ENCODE measurements at regions not wholly inside any gene's neighbourhood (a gene's known extent, or its start where the extent isn't known, plus 50 kb on each side); places are given as distances from the start of the nearest gene placed in this dataset.
"Not testable (repeated sequence)": the region's sequence is repeated elsewhere in the genome, so short reads cannot be mapped to it uniquely, and the experiment has no call there.

DNA sequence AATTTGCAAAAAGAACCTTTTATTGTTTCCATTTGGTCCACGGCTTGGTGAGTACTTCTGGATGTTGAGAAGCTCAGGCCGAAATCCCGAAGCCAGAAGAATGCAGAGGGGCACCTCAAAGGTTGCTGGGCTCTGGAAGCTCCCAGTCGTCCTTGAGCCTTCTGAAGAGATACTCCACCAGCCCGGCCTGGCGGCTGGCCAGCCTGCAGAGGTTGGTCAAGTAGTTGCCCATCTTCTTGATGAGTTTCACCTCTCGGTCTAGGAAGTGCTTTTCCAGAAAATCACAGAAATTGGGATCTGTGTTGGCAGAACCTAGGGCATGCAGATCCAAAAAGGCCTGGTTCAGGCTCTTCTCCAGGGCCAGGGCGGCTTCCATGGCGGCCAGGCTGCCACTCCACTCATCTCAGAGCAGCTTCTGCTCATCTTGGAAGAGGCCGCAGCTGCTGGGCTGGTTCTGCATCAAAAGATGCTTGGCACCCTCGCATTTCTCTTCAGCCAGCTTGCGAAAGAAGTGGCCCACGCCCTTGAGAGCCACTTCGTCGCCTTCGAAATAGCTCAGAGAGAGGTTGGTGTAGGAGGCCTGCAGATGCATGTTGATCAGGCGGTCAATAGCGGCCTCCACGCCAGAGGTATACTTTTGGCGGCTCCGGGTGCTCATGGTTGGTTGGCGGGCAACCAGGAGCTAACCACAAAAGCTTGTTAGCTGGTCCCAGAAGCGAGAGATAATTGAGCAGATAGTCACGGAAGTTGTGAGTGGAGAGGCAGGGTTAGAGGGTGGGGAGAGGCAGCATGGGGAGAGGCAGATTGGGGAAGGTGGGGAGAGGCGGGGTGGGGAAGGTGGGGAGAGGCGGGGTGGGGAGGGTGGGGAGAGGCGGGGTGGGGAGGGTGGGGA, 76.5 kb upstream of the TSPAN7 start:
- no peaks in the 10 kb centered on the region for H3K9me3 ChIP-seq (ENCODE audit: low read depth, low read length, poor library complexity, severe bottlenecking)
- H3K27ac ChIP-seq (ENCODE audit: low read depth, low read length, poor library complexity, severe bottlenecking) = no peak overlapping the region
- intact Hi-C loops (cut with micrococcal nuclease; ENCODE audit: unreplicated experiment) = no loop called here
- TF ChIP-seq, protein P1, sequence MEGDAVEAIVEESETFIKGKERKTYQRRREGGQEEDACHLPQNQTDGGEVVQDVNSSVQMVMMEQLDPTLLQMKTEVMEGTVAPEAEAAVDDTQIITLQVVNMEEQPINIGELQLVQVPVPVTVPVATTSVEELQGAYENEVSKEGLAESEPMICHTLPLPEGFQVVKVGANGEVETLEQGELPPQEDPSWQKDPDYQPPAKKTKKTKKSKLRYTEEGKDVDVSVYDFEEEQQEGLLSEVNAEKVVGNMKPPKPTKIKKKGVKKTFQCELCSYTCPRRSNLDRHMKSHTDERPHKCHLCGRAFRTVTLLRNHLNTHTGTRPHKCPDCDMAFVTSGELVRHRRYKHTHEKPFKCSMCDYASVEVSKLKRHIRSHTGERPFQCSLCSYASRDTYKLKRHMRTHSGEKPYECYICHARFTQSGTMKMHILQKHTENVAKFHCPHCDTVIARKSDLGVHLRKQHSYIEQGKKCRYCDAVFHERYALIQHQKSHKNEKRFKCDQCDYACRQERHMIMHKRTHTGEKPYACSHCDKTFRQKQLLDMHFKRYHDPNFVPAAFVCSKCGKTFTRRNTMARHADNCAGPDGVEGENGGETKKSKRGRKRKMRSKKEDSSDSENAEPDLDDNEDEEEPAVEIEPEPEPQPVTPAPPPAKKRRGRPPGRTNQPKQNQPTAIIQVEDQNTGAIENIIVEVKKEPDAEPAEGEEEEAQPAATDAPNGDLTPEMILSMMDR (conservative IDR thresholded peaks at IDR 0.05; ENCODE audit: low read depth, low read length) = no peak
- no peak for TF ChIP-seq EZH2 (IDR thresholded peaks at IDR 0.05; ENCODE audit: borderline replicate concordance, low read depth, low read length, poor library complexity, severe bottlenecking)
- no peaks in the 10 kb centered on the region for H3K27me3 ChIP-seq (replicated peaks; ENCODE audit: insufficient read depth, low read depth, low read length, poor library complexity)
- DNase-seq (ENCODE audit: low spot score) = no peak
- CTCF ChIA-PET = no interaction called here
- no peaks in the 10 kb centered on the region for H3K36me3 ChIP-seq (ENCODE audit: insufficient read depth, low read length, poor library complexity, severe bottlenecking)
- POLR2A ChIA-PET (ENCODE audit: low non-redundant PET) = no interaction called here
- no TSS peak for BruUV-seq (replicated peaks)
- H3K4me3 ChIP-seq (ENCODE audit: low read depth, low read length, poor library complexity, severe bottlenecking) = no peak overlapping the region
- H3K4me1 ChIP-seq (ENCODE audit: insufficient read depth, low read length, poor library complexity, severe bottlenecking) = no peaks in the 10 kb centered on the region

DNA sequence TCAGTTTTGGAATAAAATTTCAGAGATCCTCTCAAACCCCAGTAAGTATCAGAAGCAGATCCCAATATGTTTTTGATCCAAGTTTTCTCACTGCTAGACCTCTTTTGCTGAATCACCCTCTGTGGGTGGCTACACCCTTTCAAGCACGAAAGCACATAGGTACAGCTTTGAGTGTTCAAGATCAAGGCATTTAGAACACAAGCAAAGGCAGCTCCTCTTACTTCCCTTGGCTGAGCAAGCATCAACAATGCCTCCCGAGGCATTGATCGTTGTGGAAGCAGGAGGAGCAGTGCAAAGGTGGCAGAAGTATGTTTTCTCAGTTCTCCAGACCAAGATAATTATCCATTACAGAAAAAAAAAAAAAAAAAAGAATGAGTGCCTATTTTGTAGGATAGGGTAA, 72.0 kb upstream of the TSPAN7 start:
- Histone ChIP-seq H3K36me3 (ENCODE audit: insufficient read depth, low read length, poor library complexity, severe bottlenecking) (no peaks in the 10 kb centered on the region), H3K27ac (ENCODE audit: low read depth, low read length, poor library complexity, severe bottlenecking) (no peak overlapping the region), H3K4me3 (ENCODE audit: low read depth, low read length, poor library complexity, severe bottlenecking) (no peak overlapping the region), H3K4me1 (ENCODE audit: insufficient read depth, low read length, poor library complexity, severe bottlenecking) (no peaks in the 10 kb centered on the region), H3K9me3 (ENCODE audit: low read depth, low read length, poor library complexity, severe bottlenecking) (no peaks in the 10 kb centered on the region), H3K27me3 (replicated peaks; ENCODE audit: insufficient read depth, low read depth, low read length, poor library complexity) (no peaks in the 10 kb centered on the region)
- ChIA-PET POLR2A (ENCODE audit: low non-redundant PET) (no interaction called here), CTCF (no interaction called here)
- no TSS peak for BruUV-seq (replicated peaks)
- intact Hi-C loops (cut with micrococcal nuclease; ENCODE audit: unreplicated experiment) = no loop called here
- DNase-seq (ENCODE audit: low spot score) = no peak
- TF ChIP-seq, protein P1 (conservative IDR thresholded peaks at IDR 0.05; ENCODE audit: low read depth, low read length) = no peak

DNA sequence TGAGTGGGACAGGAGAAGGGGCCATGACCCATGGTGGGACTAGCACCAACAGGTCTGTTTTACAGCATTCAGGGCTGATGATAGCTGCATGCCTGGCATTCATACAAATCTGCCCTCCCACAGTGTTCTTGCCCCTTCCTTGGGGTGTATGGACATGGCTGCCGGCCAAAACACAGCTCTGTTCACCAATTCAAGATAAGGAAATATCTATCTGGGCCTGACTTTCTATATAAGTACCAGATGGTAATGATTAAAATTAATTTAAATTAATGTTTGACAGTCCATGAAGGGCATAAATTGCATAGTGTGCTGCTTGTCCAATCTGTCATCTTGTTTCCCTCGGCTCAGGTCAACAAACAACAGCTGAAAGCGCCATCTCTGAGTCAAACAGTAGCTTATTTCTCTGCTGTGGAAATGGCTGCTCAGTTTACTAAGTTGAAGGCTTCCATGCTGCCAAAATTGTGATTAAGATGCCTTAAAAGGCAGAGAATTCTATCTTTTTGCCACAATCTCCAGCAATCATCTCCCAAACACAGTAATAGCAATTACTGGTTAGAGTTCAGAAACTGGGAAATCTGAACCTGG, 67.0 kb upstream of the TSPAN7 start:
- CTCF ChIA-PET = no interaction called here

DNA sequence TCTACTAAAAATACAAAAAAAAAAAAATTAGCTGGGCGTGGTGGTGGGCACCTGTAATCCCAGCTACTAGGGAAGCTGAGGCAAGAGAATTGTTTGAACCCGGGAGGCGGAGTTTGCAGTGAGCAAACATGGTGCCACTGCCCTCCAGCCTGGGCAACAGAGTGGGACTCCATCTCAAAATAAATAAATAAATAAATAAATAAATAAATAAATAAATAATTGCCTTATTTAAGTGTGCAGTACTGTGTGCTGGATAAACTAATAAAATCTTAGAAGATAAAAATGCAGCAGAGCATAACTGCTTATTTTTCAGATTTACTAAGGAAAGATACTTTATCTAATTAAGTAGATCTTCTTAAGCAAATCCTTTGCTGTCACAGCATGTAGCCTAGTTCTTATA, 61.7 kb upstream of the TSPAN7 start:
- H3K4me1 ChIP-seq (ENCODE audit: insufficient read depth, low read length, poor library complexity, severe bottlenecking); H3K4me3 ChIP-seq (ENCODE audit: low read depth, low read length, poor library complexity, severe bottlenecking); POLR2A ChIA-PET (ENCODE audit: low non-redundant PET); intact Hi-C loops (cut with micrococcal nuclease; ENCODE audit: unreplicated experiment); H3K27ac ChIP-seq (ENCODE audit: low read depth, low read length, poor library complexity, severe bottlenecking); DNase-seq (ENCODE audit: low spot score); H3K27me3 ChIP-seq (replicated peaks; ENCODE audit: insufficient read depth, low read depth, low read length, poor library complexity); CTCF ChIA-PET; BruUV-seq (replicated peaks); H3K36me3 ChIP-seq (ENCODE audit: insufficient read depth, low read length, poor library complexity, severe bottlenecking); H3K9me3 ChIP-seq (ENCODE audit: low read depth, low read length, poor library complexity, severe bottlenecking): not testable (repeated sequence)

More for the DNA sequence above, 67.0 kb upstream of the TSPAN7 start:
- intact Hi-C loops (cut with micrococcal nuclease; ENCODE audit: unreplicated experiment) = no loop called here
- Histone ChIP-seq H3K4me1 (ENCODE audit: insufficient read depth, low read length, poor library complexity, severe bottlenecking) (no peaks in the 10 kb centered on the region), H3K4me3 (ENCODE audit: low read depth, low read length, poor library complexity, severe bottlenecking) (no peak overlapping the region), H3K36me3 (ENCODE audit: insufficient read depth, low read length, poor library complexity, severe bottlenecking) (no peaks in the 10 kb centered on the region), H3K9me3 (ENCODE audit: low read depth, low read length, poor library complexity, severe bottlenecking) (no peaks in the 10 kb centered on the region), H3K27ac (ENCODE audit: low read depth, low read length, poor library complexity, severe bottlenecking) (no peak overlapping the region), H3K27me3 (replicated peaks; ENCODE audit: insufficient read depth, low read depth, low read length, poor library complexity) (no peaks in the 10 kb centered on the region)
- DNase-seq (ENCODE audit: low spot score) = no peak
- POLR2A ChIA-PET (ENCODE audit: low non-redundant PET) = no interaction called here
- TF ChIP-seq EZH2 (IDR thresholded peaks at IDR 0.05; ENCODE audit: borderline replicate concordance, low read depth, low read length, poor library complexity, severe bottlenecking) = no peak
- TF ChIP-seq, protein P1 (conservative IDR thresholded peaks at IDR 0.05; ENCODE audit: low read depth, low read length) = no peak
- no TSS peak for BruUV-seq (replicated peaks)

Measured in A673 (cell line).